Tibial artery (tissue), 4 donors: ENCODE measurements at regions not wholly inside any gene's neighbourhood (a gene's known extent, or its start where the extent isn't known, plus 50 kb on each side); places are given as distances from the start of the nearest gene placed in this dataset.
"Not testable (repeated sequence)": the region's sequence is repeated elsewhere in the genome, so short reads cannot be mapped to it uniquely, and the experiment has no call there.

ENCODE experiments used
- DNase-seq, 2 donors: peaks; one replicate each; pipeline ENCODE4 v3.0.0-alpha.2; 2019
- H3K27ac ChIP-seq, 2 donors: fragments of 200-600 bp; sonication (generic) in 1 of 2; 1 replicate in 1 of 2; 2 replicates in 1 of 2; pipeline ENCODE4 v1.5.1; 2018 to 2019; ENCODE audit warnings: mild to moderate bottlenecking in 1 of 2
- H3K27me3 ChIP-seq, 2 donors: fragments of 200-600 bp; sonication (generic) in 1 of 2; one replicate each; pipeline versions ENCODE4 v1.5.1 to v1.6.0; 2016 to 2019
- H3K36me3 ChIP-seq, 3 donors: fragments of 200-600 bp; sonication (generic) in 2 of 3; one replicate each; pipeline ENCODE4 v1.5.1; 2016 to 2019; ENCODE audit warnings: mild to moderate bottlenecking in 2 of 3
- H3K4me1 ChIP-seq, 4 donors: fragments of 200-600 bp; sonication (generic) in 2 of 4; 1 replicate in 3 of 4; 2 replicates in 1 of 4; pipeline ENCODE4 v1.5.1; 2016 to 2019
- H3K4me3 ChIP-seq, 2 donors: fragments of 200-600 bp; sonication (generic) in 1 of 2; 1 replicate in 1 of 2; 2 replicates in 1 of 2; pipeline ENCODE4 v1.5.1; 2018 to 2019; ENCODE audit warnings: mild to moderate bottlenecking in 2 of 2
- H3K9me3 ChIP-seq, 3 donors: fragments of 200-600 bp; sonication (generic) in 1 of 3; one replicate each; pipeline ENCODE4 v1.5.1; 2016 to 2019
- CTCF ChIP-seq, 2 experiments: fragments of 200-600 bp in 1 of 2; fragments of 450-650 bp in 1 of 2; IDR thresholded peaks; one replicate each; pipeline ENCODE4 v1.5.1; 2017 to 2019; ENCODE audit warnings: antibody characterized with exemption in 2 of 2, mild to moderate bottlenecking in 1 of 2, moderate library complexity in 1 of 2
- intact Hi-C: fragments of 100-400 bp; cut with DNase I; formaldehyde crosslinking; loops from one replicate; pipeline ENCODE4 v1.15.0; 2023; ENCODE audit warnings: low total_unique reads

- H3K4me3 ChIP-seq = peak overlapping the region; percentile 49 to 54
- H3K9me3 ChIP-seq, H3K36me3 ChIP-seq, intact Hi-C loops, H3K27me3 ChIP-seq, H3K4me1 ChIP-seq: not testable (repeated sequence)
- H3K27ac ChIP-seq = peak overlapping the region in 1 of 2 donors; percentile 77
- DNase-seq = peak in 1 of 2 donors; percentile 67
Measured at GRCh38 chr1:143905214-143906179, 66.3 kb downstream of the FAM72C start.

- H3K4me1 ChIP-seq, intact Hi-C loops, DNase-seq, H3K27me3 ChIP-seq, H3K9me3 ChIP-seq, H3K36me3 ChIP-seq: not testable (repeated sequence)
- Histone ChIP-seq H3K4me3 (peak overlapping the region; percentile 51 to 63), H3K27ac (peak overlapping the region; percentile 50 to 79)
Measured at GRCh38 chr1:143904622-143904979, 67.2 kb downstream of the FAM72C start.

- intact Hi-C loops, H3K4me1 ChIP-seq, H3K36me3 ChIP-seq, H3K9me3 ChIP-seq, H3K27me3 ChIP-seq: not testable (repeated sequence)
- H3K4me3 ChIP-seq = peak overlapping the region; percentile 51 to 63
- H3K27ac ChIP-seq = peak overlapping the region; percentile 50 to 79
- peak in 1 of 2 donors; percentile 76 for DNase-seq
Measured at GRCh38 chr1:143903899-143904621, 67.7 kb downstream of the FAM72C start.

- H3K9me3 ChIP-seq, H3K4me3 ChIP-seq, H3K27ac ChIP-seq, H3K27me3 ChIP-seq, intact Hi-C loops, DNase-seq, H3K36me3 ChIP-seq, H3K4me1 ChIP-seq: not testable (repeated sequence)
Measured at GRCh38 chr1:143896377-143896776, 75.4 kb downstream of the FAM72C start.

- H3K27ac ChIP-seq = peak overlapping the region in 1 of 2 donors; percentile 64
- intact Hi-C loops = not testable (repeated sequence)
Measured at GRCh38 chr1:143884932-143885574, 86.7 kb downstream of the FAM72C start.

GRCh38 chr1:143884532-143884931, 87.3 kb downstream of the FAM72C start:
- H3K9me3 ChIP-seq, DNase-seq: not testable (repeated sequence)

More at GRCh38 chr1:143884932-143885574, 86.7 kb downstream of the FAM72C start:
- H3K36me3 ChIP-seq, H3K9me3 ChIP-seq, H3K27me3 ChIP-seq, H3K4me1 ChIP-seq: not testable (repeated sequence)
- TF ChIP-seq CTCF (IDR thresholded peaks at IDR 0.05) = peak in 1 of 2 experiments; percentile 36
- DNase-seq = peak; percentile 30 to 75
- H3K4me3 ChIP-seq = peak overlapping the region; percentile 42 to 47

GRCh38 chr1:143879757-143880536, 91.8 kb downstream of the FAM72C start:
- H3K9me3 ChIP-seq, intact Hi-C loops, DNase-seq, H3K4me1 ChIP-seq, H3K36me3 ChIP-seq, H3K4me3 ChIP-seq, H3K27me3 ChIP-seq: not testable (repeated sequence)
- H3K27ac ChIP-seq = peak overlapping the region in 1 of 2 donors; percentile 28

More at GRCh38 chr1:143884532-143884931, 87.3 kb downstream of the FAM72C start:
- H3K4me1 ChIP-seq, H3K36me3 ChIP-seq, H3K27me3 ChIP-seq, intact Hi-C loops: not testable (repeated sequence)
- Histone ChIP-seq H3K4me3 (peak overlapping the region; percentile 42 to 47), H3K27ac (peak overlapping the region in 1 of 2 donors; percentile 64)
- peak in 1 of 2 experiments; percentile 12 for TF ChIP-seq CTCF (IDR thresholded peaks at IDR 0.05)

GRCh38 chr1:143875947-143876346, 95.8 kb downstream of the FAM72C start:
- intact Hi-C loops, H3K4me3 ChIP-seq, H3K27me3 ChIP-seq, H3K27ac ChIP-seq, H3K4me1 ChIP-seq, DNase-seq, H3K36me3 ChIP-seq, H3K9me3 ChIP-seq: not testable (repeated sequence)

- DNase-seq, intact Hi-C loops, H3K9me3 ChIP-seq, H3K4me3 ChIP-seq, H3K36me3 ChIP-seq, H3K27me3 ChIP-seq, H3K27ac ChIP-seq, H3K4me1 ChIP-seq: not testable (repeated sequence)
Measured at GRCh38 chr1:143874625-143875024, 97.2 kb downstream of the FAM72C start.

- H3K9me3 ChIP-seq, DNase-seq, H3K27me3 ChIP-seq, H3K27ac ChIP-seq, H3K4me3 ChIP-seq, H3K36me3 ChIP-seq, intact Hi-C loops, H3K4me1 ChIP-seq: not testable (repeated sequence)
Measured at GRCh38 chr1:143873650-143874049, 98.1 kb downstream of the FAM72C start.

GRCh38 chr1:143870388-143870787, 101.4 kb downstream of the FAM72C start:
- DNase-seq, H3K27me3 ChIP-seq, H3K4me1 ChIP-seq, H3K27ac ChIP-seq, H3K4me3 ChIP-seq, H3K36me3 ChIP-seq, intact Hi-C loops, H3K9me3 ChIP-seq: not testable (repeated sequence)
